H1 (cell line): ENCODE measurements at regions not wholly inside any gene's neighbourhood (a gene's known extent, or its start where the extent isn't known, plus 50 kb on each side); places are given as distances from the start of the nearest gene placed in this dataset.

Source experiments
- ATF2 ChIP-seq: IDR thresholded peaks from 2 replicates; pipeline ENCODE4 v1.6.1; 2012; ENCODE audit warnings: low read length, inconsistent platforms
- CBX8 ChIP-seq: fragments of 300-800, 300-1000 bp; sonication (generic); IDR thresholded peaks from 2 replicates; pipeline ENCODE4 v1.7.1; 2016; ENCODE audit warnings: low read depth, low read length, borderline replicate concordance
- CHD7 ChIP-seq: fragments of 300-600 bp; sonication (generic); IDR thresholded peaks from 2 replicates; pipeline ENCODE4 v1.7.1; 2012; ENCODE audit warnings: low read length, moderate library complexity, mild to moderate bottlenecking, inconsistent platforms; ENCODE audit not compliant: insufficient replicate concordance
- FOSL1 ChIP-seq: IDR thresholded peaks from 2 replicates; pipeline ENCODE4 v1.6.1; 2011; ENCODE audit warnings: mild to moderate bottlenecking, low read depth, low read length, moderate library complexity; ENCODE audit not compliant: insufficient read depth
- JUND ChIP-seq: IDR thresholded peaks from 2 replicates; pipeline ENCODE4 v1.6.1; 2011; ENCODE audit warnings: mild to moderate bottlenecking, improper control_type of control experiment, low read length
- POLR2AphosphoS5 ChIP-seq: IDR thresholded peaks from 2 replicates; pipeline ENCODE4 v1.6.1; 2011; ENCODE audit warnings: low read depth, low read length

- TF ChIP-seq CHD7 (no peak), ATF2 (no peak), FOSL1 (no peak), JUND (no peak), POLR2AphosphoS5 (no peak), CBX8 (no peak)
Observed at GRCh38 chrX:15043538-15043937, 170.3 kb downstream of the MOSPD2 start (continued).
